OCI-LY1 (cell line): ENCODE measurements at regions not wholly inside any gene's neighbourhood (a gene's known extent, or its start where the extent isn't known, plus 50 kb on each side); places are given as distances from the start of the nearest gene placed in this dataset.

ENCODE experiments used
- H2AFZ ChIP-seq: fragments of 200-600 bp; sonication (generic), shearing (Covaris generic); 2 replicates; pipeline ENCODE4 v1.6.0; 2014; ENCODE audit warnings: antibody characterized with exemption, mild to moderate bottlenecking, low read length
- H3F3A ChIP-seq: fragments of 200-600 bp; sonication (generic), shearing (Covaris generic); 2 replicates; pipeline ENCODE4 v1.6.0; 2014; ENCODE audit warnings: mild to moderate bottlenecking, antibody characterized with exemption, low read length, moderate library complexity; ENCODE audit not compliant: insufficient read depth
- H3K27ac ChIP-seq: fragments of 200-600 bp; sonication (generic); 2 replicates; pipeline ENCODE4 v1.5.1; 2014; ENCODE audit warnings: low read length, mixed run types, mild to moderate bottlenecking, low read depth; ENCODE audit not compliant: poor library complexity, severe bottlenecking
- H3K27me3 ChIP-seq: fragments of 200-600 bp; sonication (generic); 2 replicates; pipeline ENCODE4 v1.6.0; 2014; ENCODE audit warnings: antibody characterized with exemption, mild to moderate bottlenecking, low read length, moderate library complexity; ENCODE audit not compliant: insufficient read depth
- H3K36me3 ChIP-seq: fragments of 200-600 bp; sonication (generic); 2 replicates; pipeline ENCODE4 v1.6.1; 2014; ENCODE audit warnings: mild to moderate bottlenecking, antibody characterized with exemption, low read length, moderate library complexity, mixed read lengths; ENCODE audit not compliant: insufficient read depth
- H3K4me1 ChIP-seq: fragments of 200-600 bp; sonication (generic); 2 replicates; pipeline ENCODE4 v1.5.1; 2014; ENCODE audit warnings: mild to moderate bottlenecking, low read length, moderate library complexity; ENCODE audit not compliant: insufficient read depth, severe bottlenecking
- H3K4me2 ChIP-seq: fragments of 200-600 bp; sonication (generic), shearing (Covaris generic); 2 replicates; pipeline ENCODE4 v1.6.1; 2014; ENCODE audit warnings: low read length
- H3K4me3 ChIP-seq: fragments of 200-600 bp; sonication (generic); 2 replicates; pipeline ENCODE4 v1.5.1; 2014; ENCODE audit warnings: low read length, low read depth, mild to moderate bottlenecking, mixed read lengths; ENCODE audit not compliant: poor library complexity, severe bottlenecking
- H3K79me2 ChIP-seq: fragments of 200-600 bp; shearing (Covaris generic); 2 replicates; pipeline ENCODE4 v1.6.1; 2016; ENCODE audit warnings: mixed run types, low read length, mixed read lengths; ENCODE audit not compliant: insufficient read depth
- H3K9ac ChIP-seq: fragments of 200-600 bp; sonication (generic), shearing (Covaris generic); 2 replicates; pipeline ENCODE4 v1.6.1; 2014; ENCODE audit warnings: mild to moderate bottlenecking, low read length, mixed read lengths
- H3K9me2 ChIP-seq: fragments of 200-600 bp; sonication (generic), shearing (Covaris generic); 2 replicates; pipeline ENCODE4 v1.6.1; 2014; ENCODE audit warnings: low read depth, mild to moderate bottlenecking, low read length, mixed read lengths
- H3K9me3 ChIP-seq: fragments of 200-600 bp; shearing (Covaris generic); 2 replicates; pipeline ENCODE4 v1.6.1; 2014; ENCODE audit warnings: low read length, mixed read lengths
- H4K20me1 ChIP-seq: fragments of 200-600 bp; sonication (generic), shearing (Covaris generic); 2 replicates; pipeline ENCODE4 v1.6.0; 2016; ENCODE audit warnings: mild to moderate bottlenecking, low read length; ENCODE audit not compliant: insufficient read depth
- CTCF ChIP-seq: fragments of 200-600 bp; sonication (generic), shearing (Covaris generic); IDR thresholded peaks from 2 replicates; pipeline ENCODE4 v1.5.1; 2017; ENCODE audit warnings: mild to moderate bottlenecking, antibody characterized with exemption, low read length, moderate library complexity, mixed read lengths
- EZH2 ChIP-seq: fragments of 200-600 bp; sonication (generic), shearing (Covaris generic); IDR thresholded peaks from 2 replicates; pipeline ENCODE4 v1.8.0; 2017; ENCODE audit warnings: borderline replicate concordance, mixed run types, mild to moderate bottlenecking, antibody characterized with exemption, low read length, moderate library complexity, mixed read lengths

- H2AFZ ChIP-seq = no peak overlapping the region
- H3K9ac ChIP-seq = no peak overlapping the region
- H4K20me1 ChIP-seq = no peaks in the 10 kb centered on the region
- no peak overlapping the region for H3K4me3 ChIP-seq
- no peaks in the 10 kb centered on the region for H3F3A ChIP-seq
- no peak overlapping the region for H3K4me2 ChIP-seq
- no peaks in the 10 kb centered on the region for H3K9me2 ChIP-seq
- no peaks in the 10 kb centered on the region for H3K79me2 ChIP-seq
- no peaks in the 10 kb centered on the region for H3K9me3 ChIP-seq
- no peaks in the 10 kb centered on the region for H3K4me1 ChIP-seq
- H3K36me3 ChIP-seq = no peaks in the 10 kb centered on the region
- no peak for TF ChIP-seq EZH2
- TF ChIP-seq CTCF = no peak
- H3K27me3 ChIP-seq = no peaks in the 10 kb centered on the region
- H3K27ac ChIP-seq = no peak overlapping the region
Measured at GRCh38 chr3:1037631-1038030, 55.2 kb upstream of the CNTN6 start.
